DOHH2 (cell line): ENCODE measurements at regions not wholly inside any gene's neighbourhood (a gene's known extent, or its start where the extent isn't known, plus 50 kb on each side); places are given as distances from the start of the nearest gene placed in this dataset.

ENCODE experiments used
- CTCF ChIP-seq: fragments of 200-600 bp; sonication (generic); IDR thresholded peaks from one replicate; pipeline ENCODE4 v1.5.1; 2014; ENCODE audit warnings: antibody characterized with exemption, mild to moderate bottlenecking, low read depth, low read length; ENCODE audit not compliant: poor library complexity, severe bottlenecking
- EZH2phosphoT487 ChIP-seq: fragments of 200-600 bp; sonication (generic); IDR thresholded peaks from 2 replicates; pipeline ENCODE4 v1.6.1; 2017; ENCODE audit warnings: borderline replicate concordance, mild to moderate bottlenecking, antibody characterized with exemption, low read length, moderate library complexity, mixed read lengths

GRCh38 chr12:92046557-92047392 lies 98.9 kb downstream of the BTG1 start:
- TF ChIP-seq EZH2phosphoT487, result no peak
- no peak for TF ChIP-seq CTCF
